Brain pericyte (primary cell): ENCODE measurements at regions not wholly inside any gene's neighbourhood (a gene's known extent, or its start where the extent isn't known, plus 50 kb on each side); places are given as distances from the start of the nearest gene placed in this dataset.
"Not testable (repeated sequence)": the region's sequence is repeated elsewhere in the genome, so short reads cannot be mapped to it uniquely, and the experiment has no call there.

Source experiments
- DNase-seq: peaks from one replicate; pipeline ENCODE4 v3.0.0-alpha.2; 2012; ENCODE audit warnings: low read depth, low spot score

GRCh38 chr2:122758967-122759366 lies 1003.5 kb downstream of the TSN start:
- no peak for DNase-seq

GRCh38 chr2:122764014-122764413 lies 1008.6 kb downstream of the TSN start:
- no peak for DNase-seq

GRCh38 chr2:122780251-122780650 lies 1024.8 kb downstream of the TSN start:
- no peak for DNase-seq

GRCh38 chr2:122794100-122794499 lies 1038.6 kb downstream of the TSN start:
- no peak for DNase-seq

- DNase-seq: no peak
Observed at GRCh38 chr2:122795763-122796162, 1040.3 kb downstream of the TSN start.

- no peak for DNase-seq
Observed at GRCh38 chr2:122799391-122799790, 1043.9 kb downstream of the TSN start.

- no peak for DNase-seq
Observed at GRCh38 chr2:122800781-122801180, 1045.3 kb downstream of the TSN start.

- no peak for DNase-seq
Observed at GRCh38 chr2:122804494-122804893, 1049.0 kb downstream of the TSN start.

GRCh38 chr2:122805346-122805745 lies 1049.9 kb downstream of the TSN start:
- DNase-seq: no peak

- no peak for DNase-seq
Observed at GRCh38 chr2:122808286-122808969, 1053.0 kb downstream of the TSN start.

GRCh38 chr2:122812214-122812613 lies 1056.8 kb downstream of the TSN start:
- not testable (repeated sequence) for DNase-seq

GRCh38 chr2:122815120-122815519 lies 1059.7 kb downstream of the TSN start:
- DNase-seq: no peak

GRCh38 chr2:122816803-122817202 lies 1061.4 kb downstream of the TSN start:
- DNase-seq: no peak

GRCh38 chr2:122822319-122822718 lies 1066.9 kb downstream of the TSN start:
- no peak for DNase-seq

GRCh38 chr2:122830157-122830556 lies 1074.7 kb downstream of the TSN start:
- DNase-seq: no peak

GRCh38 chr2:122831649-122832048 lies 1076.2 kb downstream of the TSN start:
- DNase-seq: no peak

- no peak for DNase-seq
Observed at GRCh38 chr2:122843503-122843902, 1088.1 kb downstream of the TSN start.

- no peak for DNase-seq
Observed at GRCh38 chr2:122851161-122851560, 1095.7 kb downstream of the TSN start.

- DNase-seq: no peak
Observed at GRCh38 chr2:122851972-122852531, 1096.6 kb downstream of the TSN start.

- no peak for DNase-seq
Observed at GRCh38 chr2:122856696-122857095, 1101.2 kb downstream of the TSN start.

- DNase-seq: no peak
Observed at GRCh38 chr2:122858075-122858702, 1102.7 kb downstream of the TSN start.

GRCh38 chr2:122858813-122859212 lies 1103.4 kb downstream of the TSN start:
- DNase-seq: no peak

- no peak for DNase-seq
Observed at GRCh38 chr2:122859260-122859659, 1103.8 kb downstream of the TSN start.
